GM12878 (cell line): ENCODE measurements at regions not wholly inside any gene's neighbourhood (a gene's known extent, or its start where the extent isn't known, plus 50 kb on each side); places are given as distances from the start of the nearest gene placed in this dataset.

Source experiments
- ATAC-seq: fragments of 200-7000 bp; cut with Tn5 transposase; 3 replicates; pipeline ENCODE4 v1.9.1; 2020; ENCODE audit warnings: mild to moderate bottlenecking, moderate library complexity
- BruUV-seq: library from RNA; stranded (reverse); fragments of 400-500 nt; replicated peaks from 2 replicates; lab custom pipeline; 2021; lab: Mats Ljungman, UMichigan
- CTCF ChIA-PET: fragments of 300-600 bp; sonication (Branson Sonifier 250); formaldehyde crosslinking; extraction: SDS; loops from one replicate; lab custom pipeline; 2021; ENCODE audit warnings: inconsistent platforms; lab: Yijun Ruan, JAX
- POLR2A ChIA-PET: fragments of 350-600 bp; formaldehyde crosslinking; extraction: SDS; loops from one replicate; lab custom pipeline; 2021; ENCODE audit warnings: inconsistent platforms; lab: Charles Lee
- RAD21 ChIA-PET: fragments of 300-600 bp; sonication (Branson Sonifier 250); formaldehyde crosslinking; loops from one replicate; lab custom pipeline; 2023; ENCODE audit warnings: antibody characterized with exemption; ENCODE audit not compliant: unreplicated experiment; lab: Charles Lee
- SMC1A ChIA-PET: fragments of 300-600 bp; sonication (Branson Sonifier 250); formaldehyde crosslinking; loops from one replicate; lab custom pipeline; 2023; ENCODE audit not compliant: unreplicated experiment, uncharacterized antibody; lab: Charles Lee
- DNase-seq: peaks from one replicate; pipeline ENCODE4 v3.0.0-alpha.2; 2011; ENCODE audit warnings: low read depth, low spot score
- FAIRE-seq: peaks from 3 replicates; lab custom pipeline; 2011; peaks lifted over from hg19 to GRCh38; lab: Jason Lieb, UNC
- H2AFZ ChIP-seq: 2 replicates; pipeline ENCODE4 v1.6.0; 2011; ENCODE audit warnings: low read depth, low read length, control low read depth; ENCODE audit not compliant: control insufficient read depth
- H3K27ac ChIP-seq: 2 replicates; pipeline ENCODE4 v1.5.1; 2011; ENCODE audit warnings: control low read depth; ENCODE audit not compliant: control insufficient read depth, insufficient read depth
- H3K27me3 ChIP-seq, 2 experiments: replicated peaks in 1 of 2; 2 replicates each; pipeline versions ENCODE4 v1.6.0 to v1.6.1; 2011; ENCODE audit warnings: low read length in 1 of 2; ENCODE audit not compliant: control insufficient read depth in 2 of 2, insufficient read depth in 2 of 2
- H3K36me3 ChIP-seq, 2 experiments: 2 replicates each; pipeline ENCODE4 v1.5.1; 2011; ENCODE audit warnings: low read length in 1 of 2; ENCODE audit not compliant: control insufficient read depth in 2 of 2, insufficient read depth in 2 of 2
- H3K4me1 ChIP-seq: 2 replicates; pipeline ENCODE4 v1.6.1; 2011; ENCODE audit warnings: mild to moderate bottlenecking, low read length, moderate library complexity, mixed read lengths; ENCODE audit not compliant: control insufficient read depth, insufficient read depth
- H3K4me2 ChIP-seq: 2 replicates; pipeline ENCODE4 v1.6.0; 2011; ENCODE audit warnings: control low read depth; ENCODE audit not compliant: control insufficient read depth, insufficient read depth
- H3K4me3 ChIP-seq: fragments of 200-600 bp; sonication (generic); 2 replicates; pipeline ENCODE4 v1.5.1; 2016
- H3K79me2 ChIP-seq: 2 replicates; pipeline ENCODE4 v1.6.0; 2011; ENCODE audit warnings: low read length; ENCODE audit not compliant: control insufficient read depth, insufficient read depth
- H3K9ac ChIP-seq: 2 replicates; pipeline ENCODE4 v1.8.0; 2011; ENCODE audit warnings: low read length, control low read depth, mixed read lengths; ENCODE audit not compliant: control insufficient read depth, insufficient read depth
- H3K9me3 ChIP-seq: replicated peaks from 3 replicates; pipeline ENCODE4 v1.5.1; 2011; ENCODE audit warnings: mild to moderate bottlenecking, low read length; ENCODE audit not compliant: control insufficient read depth, insufficient read depth
- H4K20me1 ChIP-seq: 2 replicates; pipeline ENCODE4 v1.6.0; 2011; ENCODE audit not compliant: control insufficient read depth, insufficient read depth
- CREB1 ChIP-seq: IDR thresholded peaks from 2 replicates; pipeline ENCODE4 v1.6.1; 2012; ENCODE audit warnings: low read depth, mild to moderate bottlenecking, inconsistent platforms
- CREM ChIP-seq: IDR thresholded peaks from 2 replicates; pipeline ENCODE4 v1.6.1; 2014; ENCODE audit warnings: antibody characterized with exemption, low read depth
- EZH2 ChIP-seq: IDR thresholded peaks from 2 replicates; pipeline ENCODE4 v1.6.1; 2012; ENCODE audit warnings: low read depth, mild to moderate bottlenecking, control low read depth, inconsistent platforms, low read length, borderline replicate concordance; ENCODE audit not compliant: control insufficient read depth
- IKZF1 ChIP-seq: fragments of 450-650 bp; conservative IDR thresholded peaks from 2 replicates; pipeline ENCODE4 v1.6.1; 2017; ENCODE audit warnings: antibody characterized with exemption, mild to moderate bottlenecking
- IRF4 ChIP-seq: IDR thresholded peaks from 2 replicates; pipeline ENCODE4 v1.6.1; 2011; ENCODE audit warnings: low read depth, low read length
- JUNB ChIP-seq: IDR thresholded peaks from 2 replicates; pipeline ENCODE4 v1.6.1; 2016; ENCODE audit warnings: antibody characterized with exemption, mild to moderate bottlenecking
- LARP7 ChIP-seq: fragments of 450-650 bp; IDR thresholded peaks from 2 replicates; pipeline ENCODE4 v1.6.1; 2017; ENCODE audit warnings: mild to moderate bottlenecking
- MEF2A ChIP-seq: IDR thresholded peaks from 2 replicates; pipeline ENCODE4 v1.6.1; 2011; ENCODE audit warnings: low read depth, mild to moderate bottlenecking, low read length, moderate library complexity; ENCODE audit not compliant: insufficient read depth
- SMAD5 ChIP-seq: IDR thresholded peaks from 2 replicates; pipeline ENCODE4 v1.6.1; 2016; ENCODE audit warnings: antibody characterized with exemption, low read depth
- SP1 ChIP-seq: IDR thresholded peaks from one replicate; pipeline ENCODE4 v1.6.1; 2011; ENCODE audit warnings: low read depth, low read length
- SREBF2 ChIP-seq: IDR thresholded peaks from 2 replicates; pipeline ENCODE4 v1.6.1; 2012; ENCODE audit warnings: mild to moderate bottlenecking, low read length
- STAT1 ChIP-seq: fragments of 450-650 bp; conservative IDR thresholded peaks from 2 replicates; pipeline ENCODE4 v1.6.1; 2014; ENCODE audit warnings: antibody characterized with exemption, mild to moderate bottlenecking
- SUPT20H ChIP-seq: IDR thresholded peaks from 2 replicates; pipeline ENCODE4 v1.6.1; 2011; ENCODE audit warnings: low read depth, mild to moderate bottlenecking, low read length, moderate library complexity, borderline replicate concordance; ENCODE audit not compliant: control insufficient read depth
- TCF3 ChIP-seq: IDR thresholded peaks from 2 replicates; pipeline ENCODE4 v1.6.1; 2012; ENCODE audit warnings: low read depth, mild to moderate bottlenecking, low read length, borderline replicate concordance; ENCODE audit not compliant: insufficient read depth
- WGBS: methylation state at CpG from one replicate; pipeline ENCODE4 v1.1.6; 2016; ENCODE audit warnings: low lambda C conversion rate; ENCODE audit not compliant: insufficient replicate concordance, insufficient coverage; ENCODE audit errors: missing lambda C conversion rate; 5-methylcytosine and 5-hydroxymethylcytosine counted together
- in situ Hi-C: fragments of 300-500 bp; cut with MboI; formaldehyde crosslinking; loops from 9 replicates; pipeline ENCODE4 v1.14.3; 2018; ENCODE audit warnings: mixed read lengths
- intact Hi-C: fragments of 100-400 bp; cut with micrococcal nuclease; formaldehyde crosslinking; loops from one replicate; pipeline ENCODE4 v1.14.2; 2022; ENCODE audit not compliant: unreplicated experiment
- TF ChIP-seq, protein P1 (sequence below): IDR thresholded peaks from 2 replicates; pipeline ENCODE4 v1.6.1; 2011; ENCODE audit warnings: borderline replicate concordance, low read depth, mild to moderate bottlenecking, moderate library complexity, mixed read lengths, low read length; ENCODE audit not compliant: insufficient read depth; ENCODE audit errors: extremely low read length

DNA sequence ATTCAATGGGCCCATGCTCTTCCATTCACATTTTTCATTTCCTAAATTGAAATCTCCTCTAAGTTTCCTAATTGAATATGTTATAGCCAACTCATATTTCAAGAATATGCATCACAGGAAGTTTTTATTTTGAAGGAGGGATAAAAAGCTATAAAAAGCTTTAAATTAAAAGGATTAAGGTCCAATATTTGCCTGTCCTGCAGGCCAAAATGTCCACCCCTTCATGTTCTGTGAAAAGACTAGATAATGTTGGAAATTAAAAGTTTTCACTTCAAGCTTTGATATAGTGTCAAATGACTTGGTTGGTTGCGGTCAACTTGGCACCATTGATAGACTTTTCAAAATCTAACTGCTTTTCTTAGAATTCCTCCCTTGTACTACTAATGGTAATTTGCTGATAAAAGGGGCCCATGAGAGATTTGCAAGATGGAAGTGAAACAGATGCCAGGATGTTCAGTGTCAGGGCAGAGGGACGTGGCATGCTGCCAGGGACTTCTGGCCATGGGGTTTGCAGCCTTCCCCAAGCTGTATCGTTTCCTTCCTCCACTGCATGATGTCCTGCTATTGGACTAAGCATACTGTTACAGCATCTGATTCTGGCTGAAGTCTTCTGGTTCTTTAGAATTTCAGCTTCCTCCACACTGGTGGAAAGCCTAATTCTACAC is 547.3 kb upstream of the MIR17HG start:
- H3K79me2 ChIP-seq: no peaks in the 10 kb centered on the region
- no peaks in the 10 kb centered on the region for H3K9me3 ChIP-seq
- in situ Hi-C loops (no loop called here), intact Hi-C loops (no loop called here)
- SMC1A ChIA-PET: no interaction called here
- BruUV-seq: no TSS peak
- no peak for DNase-seq
- H3K27ac ChIP-seq: no peak overlapping the region
- no peak for FAIRE-seq
- no peaks in the 10 kb centered on the region for H3K36me3 ChIP-seq
- H3K4me2 ChIP-seq: no peak overlapping the region
- no peaks in the 10 kb centered on the region for H3K27me3 ChIP-seq
- ATAC-seq: no peak; the same call in none of the 3 replicates
- RAD21 ChIA-PET: no interaction called here
- 0% methylated on average over 3 of the region's 3 CpGs for WGBS
- TF ChIP-seq CREM (no peak), SREBF2 (no peak), MEF2A (no peak)
- TF ChIP-seq, all 136 proteins: peak for 0
- no peak overlapping the region for H2AFZ ChIP-seq
- H3K9ac ChIP-seq: no peak overlapping the region
- H3K4me1 ChIP-seq: no peaks in the 10 kb centered on the region
- no peak overlapping the region for H3K4me3 ChIP-seq
- H4K20me1 ChIP-seq: no peaks in the 10 kb centered on the region
- ChIA-PET CTCF (interaction anchor here (0.5 to 0.6 kb wide), 2 partner anchors 12 to 725 kb away, joined by 3 to 4 read pairs; no protein-coding TSS in a partner anchor), POLR2A (no interaction called here)

DNA sequence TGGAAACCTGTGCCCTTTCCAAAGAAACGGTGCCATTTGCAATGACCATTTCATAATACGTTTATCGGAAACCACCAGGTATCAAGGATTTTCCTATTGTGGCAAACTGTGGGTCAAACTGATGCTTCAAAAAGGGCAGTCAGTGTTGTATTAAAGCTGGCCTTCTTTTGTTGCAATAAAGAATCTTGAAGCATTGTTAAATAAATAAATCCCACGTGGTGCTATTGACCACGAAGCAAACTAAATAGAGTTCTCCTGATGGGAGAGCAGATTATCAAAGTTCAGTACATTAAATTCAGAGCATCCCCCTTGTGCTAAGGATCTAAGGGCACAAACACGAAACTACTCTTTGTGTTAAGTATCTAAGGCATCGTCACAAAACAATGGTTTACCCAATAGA is 545.9 kb upstream of the MIR17HG start:
- H3K4me3 ChIP-seq: no peak overlapping the region
- WGBS: 17% methylated on average over 7 of the region's 7 CpGs
- H3K27me3 ChIP-seq: no peaks in the 10 kb centered on the region
- intact Hi-C loops (no loop called here), in situ Hi-C loops (no loop called here)
- no peaks in the 10 kb centered on the region for H3K36me3 ChIP-seq
- no peak overlapping the region for H3K4me2 ChIP-seq
- no peak overlapping the region for H3K9ac ChIP-seq
- ChIA-PET POLR2A (no interaction called here), RAD21 (no interaction called here), SMC1A (no interaction called here), CTCF (no interaction called here)
- H3K27ac ChIP-seq: no peak overlapping the region
- ATAC-seq: no peak
- no peaks in the 10 kb centered on the region for H4K20me1 ChIP-seq
- DNase-seq: no peak
- no peaks in the 10 kb centered on the region for H3K79me2 ChIP-seq
- FAIRE-seq: no peak
- H2AFZ ChIP-seq: no peak overlapping the region
- no TSS peak for BruUV-seq
- H3K4me1 ChIP-seq: no peaks in the 10 kb centered on the region
- H3K9me3 ChIP-seq: no peaks in the 10 kb centered on the region
- TF ChIP-seq SP1 (no peak), SUPT20H (no peak), SMAD5 (no peak), IKZF1 (no peak), STAT1 (no peak), CREB1 (no peak), JUNB (no peak), IRF4 (no peak), TCF3 (no peak), LARP7 (no peak), EZH2 (no peak)
- TF ChIP-seq, protein P1, sequence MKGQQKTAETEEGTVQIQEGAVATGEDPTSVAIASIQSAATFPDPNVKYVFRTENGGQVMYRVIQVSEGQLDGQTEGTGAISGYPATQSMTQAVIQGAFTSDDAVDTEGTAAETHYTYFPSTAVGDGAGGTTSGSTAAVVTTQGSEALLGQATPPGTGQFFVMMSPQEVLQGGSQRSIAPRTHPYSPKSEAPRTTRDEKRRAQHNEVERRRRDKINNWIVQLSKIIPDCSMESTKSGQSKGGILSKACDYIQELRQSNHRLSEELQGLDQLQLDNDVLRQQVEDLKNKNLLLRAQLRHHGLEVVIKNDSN: no peak
